Keratinocyte (primary cell): ENCODE measurements at regions not wholly inside any gene's neighbourhood (a gene's known extent, or its start where the extent isn't known, plus 50 kb on each side); places are given as distances from the start of the nearest gene placed in this dataset.

ENCODE experiments used
- DNase-seq: peaks from one replicate; pipeline ENCODE4 v3.0.0-alpha.2; 2011; ENCODE audit warnings: low read depth, missing footprints, low spot score
- FAIRE-seq: peaks from 2 replicates; lab custom pipeline; 2011; peaks lifted over from hg19 to GRCh38; lab: Jason Lieb, UNC
- H2AFZ ChIP-seq: 2 replicates; pipeline ENCODE4 v1.6.0; 2012; ENCODE audit warnings: low read length, control low read depth, inconsistent platforms; ENCODE audit not compliant: control insufficient read depth
- H3K27ac ChIP-seq: 2 replicates; pipeline ENCODE4 v1.5.1; 2011; ENCODE audit warnings: low read length; ENCODE audit not compliant: control insufficient read depth, insufficient read depth
- H3K27me3 ChIP-seq: 3 replicates; pipeline ENCODE4 v1.6.0; 2011; ENCODE audit warnings: low read length; ENCODE audit not compliant: control insufficient read depth, insufficient read depth; ENCODE audit errors: extremely low read depth
- H3K36me3 ChIP-seq, 2 experiments: 2 replicates in 1 of 2; 3 replicates in 1 of 2; pipeline ENCODE4 v1.5.1; 2011; ENCODE audit warnings: low read length in 2 of 2, mild to moderate bottlenecking in 1 of 2; ENCODE audit not compliant: control insufficient read depth in 2 of 2, insufficient read depth in 2 of 2; ENCODE audit errors: extremely low read depth in 1 of 2
- H3K4me1 ChIP-seq: 3 replicates; pipeline ENCODE4 v1.5.1; 2011; ENCODE audit warnings: low read length; ENCODE audit not compliant: control insufficient read depth, insufficient read depth; ENCODE audit errors: extremely low read depth
- H3K4me2 ChIP-seq: 3 replicates; pipeline ENCODE4 v1.6.0; 2011; ENCODE audit warnings: low read depth, low read length; ENCODE audit not compliant: control insufficient read depth, insufficient read depth; ENCODE audit errors: extremely low read depth
- H3K4me3 ChIP-seq, 3 experiments: fragments of 200-600 bp in 1 of 3; sonication (generic) in 1 of 3; 2 replicates in 2 of 3; 3 replicates in 1 of 3; pipeline ENCODE4 v1.5.1; 2011 to 2016; ENCODE audit warnings: low read length in 3 of 3, mild to moderate bottlenecking in 3 of 3, control low read depth in 2 of 3, inconsistent platforms in 1 of 3, low read depth in 1 of 3, mixed read lengths in 1 of 3, mixed run types in 1 of 3, moderate library complexity in 1 of 3; ENCODE audit not compliant: control insufficient read depth in 2 of 3, insufficient read depth in 2 of 3; ENCODE audit errors: extremely low read depth in 1 of 3
- H3K79me2 ChIP-seq: 2 replicates; pipeline ENCODE4 v1.6.0; 2012; ENCODE audit warnings: low read length; ENCODE audit not compliant: control insufficient read depth, insufficient read depth
- H3K9ac ChIP-seq: 3 replicates; pipeline ENCODE4 v1.6.0; 2011; ENCODE audit warnings: low read length; ENCODE audit not compliant: control insufficient read depth, insufficient read depth; ENCODE audit errors: extremely low read depth
- H3K9me1 ChIP-seq: 3 replicates; pipeline ENCODE4 v1.6.0; 2011; ENCODE audit warnings: low read length; ENCODE audit not compliant: control insufficient read depth, insufficient read depth; ENCODE audit errors: extremely low read depth
- H3K9me3 ChIP-seq: 2 replicates; pipeline ENCODE4 v1.5.1; 2012; ENCODE audit warnings: low read depth, low read length; ENCODE audit not compliant: control insufficient read depth
- H4K20me1 ChIP-seq: 3 replicates; pipeline ENCODE4 v1.6.0; 2011; ENCODE audit warnings: low read length; ENCODE audit not compliant: control insufficient read depth, insufficient read depth; ENCODE audit errors: extremely low read depth
- EZH2 ChIP-seq: IDR thresholded peaks from one replicate; pipeline ENCODE4 v1.6.1; 2012; ENCODE audit warnings: inconsistent platforms, mild to moderate bottlenecking, low read length, moderate library complexity
- dilution Hi-C: fragments of 300-500 bp; cut with MboI; formaldehyde crosslinking; loops from one replicate; pipeline ENCODE4 v1.7.0; 2020; ENCODE audit warnings: low sequenced_read_pairs; ENCODE audit not compliant: extremely low pct_ligation_motif_present
- TF ChIP-seq, protein P1 (sequence below), 3 experiments: IDR thresholded peaks in 1 of 3; conservative IDR thresholded peaks in 1 of 3; optimal IDR thresholded peaks in 1 of 3; 2 replicates in 2 of 3; 3 replicates in 1 of 3; pipeline versions ENCODE3 to v1.5.1; 2011; ENCODE audit warnings: low read length in 3 of 3, mild to moderate bottlenecking in 3 of 3, moderate library complexity in 2 of 3, control low read depth in 1 of 3, inconsistent platforms in 1 of 3; ENCODE audit not compliant: insufficient read depth in 2 of 3; ENCODE audit errors: extremely low read depth in 1 of 3

DNA sequence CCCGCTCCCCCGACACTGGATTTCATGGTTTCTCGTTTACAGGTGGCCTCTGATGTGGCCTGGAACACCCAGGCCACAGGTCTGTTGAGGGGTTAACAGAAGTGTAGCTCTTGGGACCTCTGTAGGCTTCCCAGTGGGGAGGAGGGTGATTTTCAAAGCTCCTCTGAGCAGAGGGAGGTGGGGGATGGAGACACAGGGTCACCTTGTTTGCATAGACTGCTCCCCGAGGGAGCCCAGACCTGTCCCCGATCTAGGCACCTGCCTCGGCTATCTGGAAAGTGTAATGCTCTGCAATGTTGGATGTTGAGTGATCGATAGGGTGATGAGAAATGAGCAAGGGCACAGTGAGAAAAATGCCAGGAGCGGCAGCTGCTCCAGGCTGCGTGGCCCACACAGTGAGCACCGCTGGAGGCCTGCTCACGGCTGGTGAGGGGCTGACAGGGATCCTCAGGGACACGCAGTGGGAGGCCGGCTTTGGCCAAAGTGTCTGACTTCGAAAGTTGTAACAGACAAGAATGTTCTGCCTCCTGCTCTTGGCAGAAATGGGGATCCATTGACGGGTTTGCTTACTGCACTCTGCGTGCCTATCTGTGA is 594.1 kb downstream of the BRD1 start:
- Histone ChIP-seq H4K20me1 (no peaks in the 10 kb centered on the region), H3K9me1 (no peaks in the 10 kb centered on the region), H3K79me2 (no peaks in the 10 kb centered on the region), H3K4me1 (no peaks in the 10 kb centered on the region), H2AFZ (no peak overlapping the region), H3K9me3 (peaks cover 23% of the 10 kb centered on the region), H3K27ac (no peak overlapping the region), H3K9ac (no peak overlapping the region), H3K4me3 (no peak overlapping the region), H3K4me2 (no peak overlapping the region), H3K36me3 (no peaks in the 10 kb centered on the region), H3K27me3 (no peaks in the 10 kb centered on the region)
- TF ChIP-seq, protein P1, sequence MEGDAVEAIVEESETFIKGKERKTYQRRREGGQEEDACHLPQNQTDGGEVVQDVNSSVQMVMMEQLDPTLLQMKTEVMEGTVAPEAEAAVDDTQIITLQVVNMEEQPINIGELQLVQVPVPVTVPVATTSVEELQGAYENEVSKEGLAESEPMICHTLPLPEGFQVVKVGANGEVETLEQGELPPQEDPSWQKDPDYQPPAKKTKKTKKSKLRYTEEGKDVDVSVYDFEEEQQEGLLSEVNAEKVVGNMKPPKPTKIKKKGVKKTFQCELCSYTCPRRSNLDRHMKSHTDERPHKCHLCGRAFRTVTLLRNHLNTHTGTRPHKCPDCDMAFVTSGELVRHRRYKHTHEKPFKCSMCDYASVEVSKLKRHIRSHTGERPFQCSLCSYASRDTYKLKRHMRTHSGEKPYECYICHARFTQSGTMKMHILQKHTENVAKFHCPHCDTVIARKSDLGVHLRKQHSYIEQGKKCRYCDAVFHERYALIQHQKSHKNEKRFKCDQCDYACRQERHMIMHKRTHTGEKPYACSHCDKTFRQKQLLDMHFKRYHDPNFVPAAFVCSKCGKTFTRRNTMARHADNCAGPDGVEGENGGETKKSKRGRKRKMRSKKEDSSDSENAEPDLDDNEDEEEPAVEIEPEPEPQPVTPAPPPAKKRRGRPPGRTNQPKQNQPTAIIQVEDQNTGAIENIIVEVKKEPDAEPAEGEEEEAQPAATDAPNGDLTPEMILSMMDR (optimal IDR thresholded peaks at IDR 0.05 in 1 of 3, IDR thresholded peaks at IDR 0.05 in 1 of 3, conservative IDR thresholded peaks at IDR 0.05 in 1 of 3; ENCODE audit: extremely low read depth in 1 of 3, insufficient read depth in 2 of 3, low read length in 3 of 3): no peak
- TF ChIP-seq EZH2: no peak
- FAIRE-seq: no peak
- no peak for DNase-seq
- dilution Hi-C loops: no loop called here

DNA sequence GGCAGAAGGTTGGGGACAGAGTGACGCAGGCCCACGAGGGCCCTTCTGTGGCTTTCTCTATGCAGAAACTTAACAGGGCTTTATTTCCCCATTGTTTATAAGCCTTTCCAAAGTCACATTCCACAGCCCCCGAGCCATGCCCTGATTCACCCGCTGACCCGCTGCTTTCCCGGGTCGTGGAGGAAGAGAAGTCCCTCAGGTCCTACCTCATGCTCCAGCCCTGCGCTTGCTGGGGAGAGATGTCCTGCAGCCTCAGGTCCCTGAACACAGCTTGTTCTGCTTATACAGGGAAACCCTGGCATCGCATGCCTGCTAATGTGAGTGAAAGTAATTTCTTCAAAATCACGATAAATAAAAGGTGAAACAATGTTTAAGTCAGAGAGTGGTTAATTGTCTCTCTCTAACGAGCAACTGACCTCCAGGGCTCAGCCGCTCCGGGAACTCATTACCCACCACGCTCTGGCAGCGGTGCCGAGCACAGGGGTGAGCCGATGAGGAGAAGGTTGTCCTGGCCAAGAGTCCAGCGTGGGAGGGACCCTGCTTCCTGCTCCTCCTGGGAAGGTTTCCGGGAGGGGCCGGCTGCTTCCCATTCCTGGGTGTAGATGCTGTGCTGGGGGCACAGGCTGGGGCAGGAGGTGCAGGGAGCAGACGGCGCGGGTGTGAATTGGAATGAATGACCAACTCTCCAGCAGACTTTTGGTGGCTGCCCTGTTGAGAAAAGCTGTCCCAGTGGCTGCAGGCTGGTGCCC is 595.2 kb downstream of the BRD1 start:
- no peaks in the 10 kb centered on the region for H3K27me3 ChIP-seq
- no peaks in the 10 kb centered on the region for H3K4me1 ChIP-seq
- no peak overlapping the region for H3K9ac ChIP-seq
- H3K79me2 ChIP-seq: no peaks in the 10 kb centered on the region
- no peaks in the 10 kb centered on the region for H4K20me1 ChIP-seq
- dilution Hi-C loops: no loop called here
- FAIRE-seq (no peak), DNase-seq (no peak)
- H3K4me2 ChIP-seq: no peak overlapping the region
- H3K27ac ChIP-seq: no peak overlapping the region
- no peak overlapping the region for H3K4me3 ChIP-seq
- no peaks in the 10 kb centered on the region for H3K36me3 ChIP-seq
- peaks cover 22% of the 10 kb centered on the region for H3K9me3 ChIP-seq
- no peaks in the 10 kb centered on the region for H3K9me1 ChIP-seq
- no peak for TF ChIP-seq EZH2
- TF ChIP-seq, protein P1 (optimal IDR thresholded peaks at IDR 0.05 in 1 of 3, IDR thresholded peaks at IDR 0.05 in 1 of 3, conservative IDR thresholded peaks at IDR 0.05 in 1 of 3; ENCODE audit: extremely low read depth in 1 of 3, insufficient read depth in 2 of 3, low read length in 3 of 3): no peak
- no peak overlapping the region for H2AFZ ChIP-seq
